ENCODE measurements at regions not wholly inside any gene's neighbourhood (a gene's known extent, or its start where the extent isn't known, plus 50 kb on each side); places are given as distances from the start of the nearest gene placed in this dataset.

GRCh38 chr4:84089652-84090437, 409.2 kb downstream of the NKX6-1 start:
- no peaks in the 10 kb centered on the region; the same call in 1 of the 2 replicates for H3K9me3 ChIP-seq (ENCODE audit: low read depth, low read length)
- TF ChIP-seq POLR2AphosphoS5 (IDR thresholded peaks at IDR 0.05; ENCODE audit: borderline replicate concordance, low read depth, low read length) (no peak), EZH2 (IDR thresholded peaks at IDR 0.05) (no peak), FOXP2 (optimal IDR thresholded peaks at IDR 0.05; ENCODE audit: control extremely low read depth, extremely low read length, insufficient read depth) (no peak)
- no peak overlapping the region for H3K9ac ChIP-seq (ENCODE audit: insufficient read length)
- no peak overlapping the region for H3K4me3 ChIP-seq
- H3K27ac ChIP-seq, result no peak overlapping the region
- no peak for DNase-seq (ENCODE audit: low read depth, low spot score)
- no peaks in the 10 kb centered on the region for H3K36me3 ChIP-seq (ENCODE audit: insufficient read depth, low read length)

GRCh38 chr4:84085986-84086385, 413.1 kb downstream of the NKX6-1 start:
- H3K27ac ChIP-seq, result no peak overlapping the region
- TF ChIP-seq POLR2AphosphoS5 (IDR thresholded peaks at IDR 0.05; ENCODE audit: borderline replicate concordance, low read depth, low read length) (no peak), FOXP2 (optimal IDR thresholded peaks at IDR 0.05; ENCODE audit: control extremely low read depth, extremely low read length, insufficient read depth) (no peak), EZH2 (IDR thresholded peaks at IDR 0.05) (no peak)

DNA sequence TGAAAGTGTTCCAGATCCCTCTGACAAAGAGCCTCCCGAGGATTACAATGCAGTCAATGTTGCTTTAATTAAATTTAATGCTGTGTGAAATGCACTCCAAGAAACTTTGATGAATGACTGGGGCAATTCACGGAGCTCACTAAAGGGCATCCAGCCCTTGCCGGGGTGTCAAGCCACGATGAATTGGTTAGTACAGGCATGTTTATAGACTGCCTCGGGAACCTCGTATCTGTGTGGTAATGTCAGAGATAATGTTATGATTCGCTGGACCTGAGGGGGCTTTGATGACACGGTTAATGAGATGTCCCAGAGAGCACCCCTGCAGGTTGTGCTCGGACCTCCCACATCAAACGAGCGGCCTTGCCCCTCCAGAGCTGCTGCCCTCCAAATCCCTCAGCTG, 428.8 kb downstream of the NKX6-1 start:
- H3K4me3 ChIP-seq, result no peak overlapping the region
- H3K36me3 ChIP-seq (ENCODE audit: insufficient read depth, low read length), result no peaks in the 10 kb centered on the region
- no peak overlapping the region for H3K9ac ChIP-seq (ENCODE audit: insufficient read length)
- H3K27ac ChIP-seq, result no peak overlapping the region
- DNase-seq (ENCODE audit: low read depth, low spot score), result no peak
- TF ChIP-seq EZH2 (IDR thresholded peaks at IDR 0.05) (no peak), FOXP2 (optimal IDR thresholded peaks at IDR 0.05; ENCODE audit: control extremely low read depth, extremely low read length, insufficient read depth) (no peak), POLR2AphosphoS5 (IDR thresholded peaks at IDR 0.05; ENCODE audit: borderline replicate concordance, low read depth, low read length) (no peak)
- no peaks in the 10 kb centered on the region for H3K9me3 ChIP-seq (ENCODE audit: low read depth, low read length)

More at GRCh38 chr4:84085986-84086385, 413.1 kb downstream of the NKX6-1 start:
- H3K4me3 ChIP-seq, result no peak overlapping the region
- no peaks in the 10 kb centered on the region for H3K36me3 ChIP-seq (ENCODE audit: insufficient read depth, low read length)
- H3K9me3 ChIP-seq (ENCODE audit: low read depth, low read length), result no peaks in the 10 kb centered on the region
- DNase-seq (ENCODE audit: low read depth, low spot score), result no peak
- no peak overlapping the region for H3K9ac ChIP-seq (ENCODE audit: insufficient read length)

DNA sequence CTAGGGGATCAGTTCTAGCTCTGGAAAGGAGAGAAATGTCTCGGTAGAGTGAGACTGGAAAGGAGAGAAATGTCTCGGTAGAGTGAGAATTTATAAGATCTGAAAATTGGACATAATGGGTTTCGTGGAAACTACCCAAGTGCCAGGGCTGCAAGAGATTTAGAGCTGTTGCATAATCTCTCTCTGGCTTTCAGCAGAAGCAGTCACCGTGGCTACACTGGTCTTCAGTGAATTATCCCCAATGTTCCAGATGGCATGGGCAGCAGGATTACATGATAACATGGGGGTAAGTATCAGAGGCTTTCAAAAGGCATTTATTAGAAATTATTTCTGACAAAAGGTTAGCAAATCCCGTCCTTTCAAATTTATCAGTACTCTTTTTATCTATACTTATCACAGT, 435.5 kb downstream of the NKX6-1 start:
- H3K9me3 ChIP-seq (ENCODE audit: low read depth, low read length), result no peaks in the 10 kb centered on the region
- TF ChIP-seq FOXP2 (optimal IDR thresholded peaks at IDR 0.05; ENCODE audit: control extremely low read depth, extremely low read length, insufficient read depth), result no peak
- no peak for TF ChIP-seq POLR2AphosphoS5 (IDR thresholded peaks at IDR 0.05; ENCODE audit: borderline replicate concordance, low read depth, low read length)
- TF ChIP-seq EZH2 (IDR thresholded peaks at IDR 0.05), result no peak
- no peak for DNase-seq (ENCODE audit: low read depth, low spot score)
- no peak overlapping the region for H3K27ac ChIP-seq
- H3K36me3 ChIP-seq (ENCODE audit: insufficient read depth, low read length), result no peaks in the 10 kb centered on the region
- no peak overlapping the region for H3K9ac ChIP-seq (ENCODE audit: insufficient read length)
- no peak overlapping the region for H3K4me3 ChIP-seq

GRCh38 chr4:84058201-84058600, 440.9 kb downstream of the NKX6-1 start:
- TF ChIP-seq FOXP2 (optimal IDR thresholded peaks at IDR 0.05; ENCODE audit: control extremely low read depth, extremely low read length, insufficient read depth), result no peak
- no peak for TF ChIP-seq EZH2 (IDR thresholded peaks at IDR 0.05)
- TF ChIP-seq POLR2AphosphoS5 (IDR thresholded peaks at IDR 0.05; ENCODE audit: borderline replicate concordance, low read depth, low read length), result no peak
- no peak for DNase-seq (ENCODE audit: low read depth, low spot score)
- no peaks in the 10 kb centered on the region for H3K36me3 ChIP-seq (ENCODE audit: insufficient read depth, low read length)

DNA sequence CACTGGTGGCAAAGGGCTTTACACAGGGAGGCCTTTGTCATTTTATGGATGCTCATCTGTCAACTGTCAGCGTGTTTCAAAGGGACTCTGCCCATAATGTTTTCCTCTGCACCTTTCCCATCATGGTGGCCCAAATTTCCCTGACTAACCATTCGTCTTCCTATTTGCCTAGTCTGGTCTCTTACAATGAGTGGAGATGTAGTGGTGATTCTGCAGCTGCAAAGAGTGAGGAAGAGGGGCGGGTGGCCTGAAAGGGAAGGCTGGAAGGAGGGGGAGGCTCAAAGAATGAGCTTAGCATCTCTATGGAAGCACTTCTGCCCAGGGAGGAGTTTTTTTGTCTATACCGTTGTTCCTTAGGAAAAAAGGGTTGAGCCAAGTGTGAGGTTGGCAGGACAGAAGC, 447.5 kb downstream of the NKX6-1 start:
- TF ChIP-seq FOXP2 (optimal IDR thresholded peaks at IDR 0.05; ENCODE audit: control extremely low read depth, extremely low read length, insufficient read depth) (no peak), EZH2 (IDR thresholded peaks at IDR 0.05) (no peak), POLR2AphosphoS5 (IDR thresholded peaks at IDR 0.05; ENCODE audit: borderline replicate concordance, low read depth, low read length) (no peak)
- no peak for DNase-seq (ENCODE audit: low read depth, low spot score)
- Histone ChIP-seq H3K9ac (ENCODE audit: insufficient read length) (no peak overlapping the region), H3K27ac (no peak overlapping the region), H3K36me3 (ENCODE audit: insufficient read depth, low read length) (no peaks in the 10 kb centered on the region), H3K9me3 (ENCODE audit: low read depth, low read length) (no peaks in the 10 kb centered on the region), H3K4me3 (no peak overlapping the region)

More at GRCh38 chr4:84058201-84058600, 440.9 kb downstream of the NKX6-1 start:
- Histone ChIP-seq H3K9me3 (ENCODE audit: low read depth, low read length) (no peaks in the 10 kb centered on the region), H3K4me3 (no peak overlapping the region), H3K9ac (ENCODE audit: insufficient read length) (no peak overlapping the region), H3K27ac (no peak overlapping the region)

DNA sequence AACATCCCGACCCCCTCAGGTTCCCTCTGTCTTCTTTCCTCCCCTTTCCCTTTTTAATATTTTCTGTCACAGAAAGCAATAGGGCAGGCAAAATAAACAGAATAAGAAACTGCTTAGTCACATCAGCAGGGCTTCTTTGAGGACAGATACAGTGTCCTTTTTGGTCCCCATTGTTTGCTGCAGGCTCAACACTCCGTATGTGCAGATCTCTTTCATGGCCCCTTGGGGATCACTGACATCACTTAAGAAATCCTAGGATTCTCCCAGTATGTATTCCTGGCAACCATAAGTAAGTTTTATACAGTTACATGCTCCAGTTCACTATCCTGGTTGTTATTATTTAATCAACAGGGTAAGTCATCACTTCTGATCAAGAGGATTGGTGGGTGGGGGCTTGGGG, 448.0 kb downstream of the NKX6-1 start:
- Histone ChIP-seq H3K9me3 (ENCODE audit: low read depth, low read length) (no peaks in the 10 kb centered on the region), H3K27ac (no peak overlapping the region), H3K36me3 (ENCODE audit: insufficient read depth, low read length) (no peaks in the 10 kb centered on the region), H3K9ac (ENCODE audit: insufficient read length) (no peak overlapping the region), H3K4me3 (no peak overlapping the region)
- DNase-seq (ENCODE audit: low read depth, low spot score), result no peak
- TF ChIP-seq EZH2 (IDR thresholded peaks at IDR 0.05) (no peak), POLR2AphosphoS5 (IDR thresholded peaks at IDR 0.05; ENCODE audit: borderline replicate concordance, low read depth, low read length) (no peak), FOXP2 (optimal IDR thresholded peaks at IDR 0.05; ENCODE audit: control extremely low read depth, extremely low read length, insufficient read depth) (no peak)

DNA sequence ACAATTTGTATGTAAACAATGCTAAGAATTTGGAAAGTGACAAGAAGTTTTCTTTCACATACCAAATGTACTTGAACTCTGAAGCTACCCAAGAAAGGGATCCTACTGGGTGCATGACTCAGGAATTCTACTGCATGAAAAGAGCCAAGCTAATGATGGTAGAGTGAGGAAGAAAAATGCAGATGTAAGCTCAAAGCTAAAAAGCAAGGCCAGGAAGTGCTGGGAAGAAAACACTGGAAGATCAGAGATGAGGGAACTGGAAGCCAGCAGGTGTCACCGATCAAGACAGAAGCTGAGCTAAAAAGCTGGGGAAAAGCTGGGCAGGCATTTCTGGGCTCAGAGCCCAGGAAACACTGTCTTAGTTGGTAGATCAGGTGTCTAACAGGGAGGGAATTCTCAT, 449.1 kb downstream of the NKX6-1 start:
- DNase-seq (ENCODE audit: low read depth, low spot score), result no peak
- H3K9ac ChIP-seq (ENCODE audit: insufficient read length), result no peak overlapping the region
- H3K36me3 ChIP-seq (ENCODE audit: insufficient read depth, low read length), result no peaks in the 10 kb centered on the region
- no peaks in the 10 kb centered on the region for H3K9me3 ChIP-seq (ENCODE audit: low read depth, low read length)
- no peak for TF ChIP-seq POLR2AphosphoS5 (IDR thresholded peaks at IDR 0.05; ENCODE audit: borderline replicate concordance, low read depth, low read length)
- no peak overlapping the region for H3K4me3 ChIP-seq
- H3K27ac ChIP-seq, result no peak overlapping the region

DNA sequence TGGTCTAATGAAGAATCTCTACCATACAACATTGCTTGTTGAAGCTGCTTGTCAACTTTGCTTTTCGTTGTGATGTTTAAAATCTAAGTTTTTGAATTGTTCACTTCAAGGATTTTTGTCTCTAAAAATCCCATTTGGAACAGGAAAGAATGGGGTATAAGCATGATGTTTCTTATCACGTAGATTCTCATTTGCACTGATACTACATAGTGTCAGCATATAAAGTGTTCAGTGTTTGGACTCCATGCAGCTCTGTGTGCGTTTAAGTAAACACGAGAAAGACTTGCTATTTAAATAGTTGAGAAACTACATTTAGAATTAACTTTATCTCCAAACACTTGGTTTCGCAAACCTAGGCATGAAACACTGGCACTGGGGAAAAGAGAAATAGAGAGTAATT, 452.5 kb downstream of the NKX6-1 start:
- TF ChIP-seq FOXP2 (optimal IDR thresholded peaks at IDR 0.05; ENCODE audit: control extremely low read depth, extremely low read length, insufficient read depth) (no peak), POLR2AphosphoS5 (IDR thresholded peaks at IDR 0.05; ENCODE audit: borderline replicate concordance, low read depth, low read length) (no peak), EZH2 (IDR thresholded peaks at IDR 0.05) (no peak)
- Histone ChIP-seq H3K36me3 (ENCODE audit: insufficient read depth, low read length) (no peaks in the 10 kb centered on the region), H3K27ac (no peak overlapping the region), H3K9ac (ENCODE audit: insufficient read length) (no peak overlapping the region), H3K4me3 (no peak overlapping the region), H3K9me3 (ENCODE audit: low read depth, low read length) (no peaks in the 10 kb centered on the region)
- DNase-seq (ENCODE audit: low read depth, low spot score), result no peak
